ENCODE measurements at regions not wholly inside any gene's neighbourhood (a gene's known extent, or its start where the extent isn't known, plus 50 kb on each side); places are given as distances from the start of the nearest gene placed in this dataset.

DNA sequence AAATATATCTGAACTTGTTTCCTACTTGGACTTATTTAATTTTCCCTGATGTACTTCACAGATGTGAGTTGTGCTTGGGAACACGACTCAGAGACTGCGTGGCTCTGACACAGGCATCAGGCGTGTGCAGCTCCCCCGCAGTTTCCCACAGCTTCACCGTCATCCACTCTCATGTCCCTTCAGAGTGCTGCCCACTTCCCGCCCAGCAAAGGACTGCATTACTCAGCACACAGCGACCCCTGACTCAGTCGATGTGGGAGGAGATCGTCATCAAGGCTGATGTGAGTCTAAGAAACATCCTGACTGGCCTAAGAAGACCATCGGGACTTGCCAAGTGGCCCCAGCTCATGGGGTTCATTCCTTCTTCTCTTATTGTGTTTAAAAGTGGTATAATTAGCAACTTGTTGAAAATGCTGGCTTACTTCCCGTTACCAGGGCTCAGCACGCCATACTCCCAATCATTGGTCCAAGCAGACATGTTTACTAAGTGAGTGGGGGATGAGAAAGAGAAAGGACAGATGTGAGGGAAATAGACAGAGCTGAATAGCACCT, 539.4 kb upstream of the JARID2 start:
- H3K4me3 Mint-ChIP-seq (ENCODE audit: low read depth, unreplicated experiment), result no peak overlapping the region
- no peaks in the 10 kb centered on the region for H3K36me3 Mint-ChIP-seq (ENCODE audit: insufficient read depth, unreplicated experiment)
- intact Hi-C loops (cut with micrococcal nuclease; ENCODE audit: unreplicated experiment), result no loop called here
- H3K9me3 Mint-ChIP-seq (ENCODE audit: low read depth, unreplicated experiment), result no peaks in the 10 kb centered on the region
- BruUV-seq (replicated peaks), result no TSS peak
- peaks cover 8% of the 10 kb centered on the region for H3K4me1 Mint-ChIP-seq (ENCODE audit: low read depth, unreplicated experiment)
- no peak for DNase-seq
- no peak for TF ChIP-seq CTCF (IDR thresholded peaks at IDR 0.05; ENCODE audit: unreplicated experiment)
- H3K27ac Mint-ChIP-seq (ENCODE audit: unreplicated experiment), result no peak overlapping the region
- CTCF ChIA-PET, result no interaction called here
- H3K27me3 Mint-ChIP-seq (ENCODE audit: unreplicated experiment), result no peaks in the 10 kb centered on the region

DNA sequence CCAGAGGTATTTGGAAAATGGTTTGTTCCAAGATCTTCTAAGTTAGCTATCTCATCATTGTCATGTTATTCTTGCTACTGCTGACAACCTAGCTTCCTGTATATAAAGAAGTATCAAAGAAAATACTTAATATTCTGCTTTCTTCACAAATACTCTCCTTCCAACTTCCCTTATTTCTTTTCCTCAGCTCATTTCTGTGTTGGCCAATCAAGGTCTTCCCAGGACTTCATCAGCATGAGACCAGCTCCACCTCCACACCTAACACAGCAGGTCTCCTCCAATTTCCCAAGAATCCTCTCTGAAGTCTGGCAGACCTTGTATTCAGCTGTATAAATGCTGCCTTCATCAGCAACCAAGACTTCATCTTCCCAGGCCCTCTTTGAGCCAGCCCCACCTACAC, 538.6 kb upstream of the JARID2 start:
- no peak for DNase-seq
- Mint-ChIP-seq H3K9me3 (ENCODE audit: low read depth, unreplicated experiment) (no peaks in the 10 kb centered on the region), H3K4me3 (ENCODE audit: low read depth, unreplicated experiment) (no peak overlapping the region), H3K36me3 (ENCODE audit: insufficient read depth, unreplicated experiment) (no peaks in the 10 kb centered on the region), H3K27ac (ENCODE audit: unreplicated experiment) (no peak overlapping the region), H3K4me1 (ENCODE audit: low read depth, unreplicated experiment) (peaks cover 10% of the 10 kb centered on the region), H3K27me3 (ENCODE audit: unreplicated experiment) (no peaks in the 10 kb centered on the region)
- BruUV-seq (replicated peaks), result no TSS peak
- intact Hi-C loops (cut with micrococcal nuclease; ENCODE audit: unreplicated experiment), result no loop called here
- CTCF ChIA-PET, result no interaction called here
- no peak for TF ChIP-seq CTCF (IDR thresholded peaks at IDR 0.05; ENCODE audit: unreplicated experiment)

GRCh38 chr6:14707971-14708465, 537.9 kb upstream of the JARID2 start:
- Mint-ChIP-seq H3K27me3 (ENCODE audit: unreplicated experiment) (no peaks in the 10 kb centered on the region), H3K27ac (ENCODE audit: unreplicated experiment) (no peak overlapping the region), H3K4me3 (ENCODE audit: low read depth, unreplicated experiment) (no peak overlapping the region), H3K9me3 (ENCODE audit: low read depth, unreplicated experiment) (no peaks in the 10 kb centered on the region), H3K36me3 (ENCODE audit: insufficient read depth, unreplicated experiment) (no peaks in the 10 kb centered on the region), H3K4me1 (ENCODE audit: low read depth, unreplicated experiment) (peaks cover 10% of the 10 kb centered on the region)
- no peak for TF ChIP-seq CTCF (IDR thresholded peaks at IDR 0.05; ENCODE audit: unreplicated experiment)
- intact Hi-C loops (cut with micrococcal nuclease; ENCODE audit: unreplicated experiment), result no loop called here
- no peak for DNase-seq
- BruUV-seq (replicated peaks), result no TSS peak
- CTCF ChIA-PET, result no interaction called here

DNA sequence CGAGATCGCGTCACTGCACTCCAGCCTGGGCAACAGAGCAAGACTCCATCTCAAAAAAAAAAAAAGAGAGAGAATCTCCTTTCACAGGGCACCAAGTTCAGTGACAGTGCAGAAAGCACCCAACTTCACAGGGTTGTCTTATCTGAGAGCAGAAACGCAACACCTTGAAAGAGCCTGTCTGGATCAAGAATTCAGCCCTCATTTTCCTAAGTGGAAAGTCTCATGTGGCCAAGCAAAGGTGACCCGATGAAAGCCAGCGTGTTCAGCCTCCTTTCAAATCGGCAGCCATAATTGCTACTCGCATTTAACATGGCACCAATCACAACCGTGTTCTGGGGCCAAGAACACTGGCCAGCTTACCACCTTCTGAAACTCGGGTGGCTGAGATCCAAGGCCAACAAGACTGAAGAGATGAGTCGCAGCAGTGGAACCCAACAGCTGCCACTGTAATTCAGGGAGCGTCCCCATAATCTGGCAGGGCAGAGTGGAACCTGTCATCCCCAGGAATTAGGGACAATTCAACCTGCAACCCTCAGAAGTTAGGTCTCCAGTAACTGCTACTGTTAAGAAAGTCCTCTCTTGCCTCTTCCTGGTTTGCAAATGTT, 536.7 kb upstream of the JARID2 start:
- no peaks in the 10 kb centered on the region for H3K27me3 Mint-ChIP-seq (ENCODE audit: unreplicated experiment)
- H3K4me1 Mint-ChIP-seq (ENCODE audit: low read depth, unreplicated experiment), result peaks cover 10% of the 10 kb centered on the region
- BruUV-seq (replicated peaks), result no TSS peak
- H3K36me3 Mint-ChIP-seq (ENCODE audit: insufficient read depth, unreplicated experiment), result no peaks in the 10 kb centered on the region
- DNase-seq, result no peak
- TF ChIP-seq CTCF (IDR thresholded peaks at IDR 0.05; ENCODE audit: unreplicated experiment), result no peak
- intact Hi-C loops (cut with micrococcal nuclease; ENCODE audit: unreplicated experiment), result no loop called here
- CTCF ChIA-PET, result no interaction called here
- H3K27ac Mint-ChIP-seq (ENCODE audit: unreplicated experiment), result no peak overlapping the region
- H3K9me3 Mint-ChIP-seq (ENCODE audit: low read depth, unreplicated experiment), result no peaks in the 10 kb centered on the region
- H3K4me3 Mint-ChIP-seq (ENCODE audit: low read depth, unreplicated experiment), result no peak overlapping the region
